ENCODE measurements at regions not wholly inside any gene's neighbourhood (a gene's known extent, or its start where the extent isn't known, plus 50 kb on each side); places are given as distances from the start of the nearest gene placed in this dataset.

DNA sequence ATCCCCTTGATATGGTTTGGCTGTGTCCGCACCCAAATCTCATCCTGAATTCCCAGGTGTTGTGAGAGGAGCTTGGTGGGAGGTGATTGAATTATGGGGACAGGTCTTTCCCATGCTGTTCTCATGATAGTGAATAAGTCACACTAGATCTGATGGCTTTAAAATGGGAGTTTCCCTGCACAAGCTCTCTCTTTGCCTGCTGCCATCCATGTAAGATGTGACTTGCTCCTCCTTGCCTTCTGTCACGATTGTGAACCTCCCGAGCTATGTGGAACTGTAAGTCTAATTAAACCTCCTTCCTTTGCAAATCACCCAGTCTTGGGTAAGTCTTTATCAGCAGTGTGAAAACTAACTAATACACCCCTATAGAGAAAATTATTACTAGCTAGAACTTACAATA, 959.5 kb upstream of the ADGRL2 start:
- Histone ChIP-seq H3K9me3 (ENCODE audit: low read length) (no peaks in the 10 kb centered on the region), H3K27ac (ENCODE audit: low read depth, low read length, poor library complexity, severe bottlenecking) (no peak overlapping the region), H3K4me3 (ENCODE audit: low read depth, low read length, poor library complexity, severe bottlenecking) (no peak overlapping the region), H3K4me2 (ENCODE audit: low read length) (no peak overlapping the region), H3K4me1 (ENCODE audit: insufficient read depth, low read length, poor library complexity, severe bottlenecking) (no peaks in the 10 kb centered on the region), H3K79me2 (ENCODE audit: insufficient read depth, low read depth, low read length) (no peaks in the 10 kb centered on the region), H3K36me3 (ENCODE audit: insufficient read depth, low read length) (no peaks in the 10 kb centered on the region), H4K20me1 (ENCODE audit: insufficient read depth, low read length) (no peaks in the 10 kb centered on the region), H3K9me2 (ENCODE audit: insufficient read depth, low read length) (no peaks in the 10 kb centered on the region), H2AFZ (ENCODE audit: low read length) (no peak overlapping the region)
- intact Hi-C loops (cut with micrococcal nuclease; ENCODE audit: unreplicated experiment): no loop called here
- TF ChIP-seq, protein P1, sequence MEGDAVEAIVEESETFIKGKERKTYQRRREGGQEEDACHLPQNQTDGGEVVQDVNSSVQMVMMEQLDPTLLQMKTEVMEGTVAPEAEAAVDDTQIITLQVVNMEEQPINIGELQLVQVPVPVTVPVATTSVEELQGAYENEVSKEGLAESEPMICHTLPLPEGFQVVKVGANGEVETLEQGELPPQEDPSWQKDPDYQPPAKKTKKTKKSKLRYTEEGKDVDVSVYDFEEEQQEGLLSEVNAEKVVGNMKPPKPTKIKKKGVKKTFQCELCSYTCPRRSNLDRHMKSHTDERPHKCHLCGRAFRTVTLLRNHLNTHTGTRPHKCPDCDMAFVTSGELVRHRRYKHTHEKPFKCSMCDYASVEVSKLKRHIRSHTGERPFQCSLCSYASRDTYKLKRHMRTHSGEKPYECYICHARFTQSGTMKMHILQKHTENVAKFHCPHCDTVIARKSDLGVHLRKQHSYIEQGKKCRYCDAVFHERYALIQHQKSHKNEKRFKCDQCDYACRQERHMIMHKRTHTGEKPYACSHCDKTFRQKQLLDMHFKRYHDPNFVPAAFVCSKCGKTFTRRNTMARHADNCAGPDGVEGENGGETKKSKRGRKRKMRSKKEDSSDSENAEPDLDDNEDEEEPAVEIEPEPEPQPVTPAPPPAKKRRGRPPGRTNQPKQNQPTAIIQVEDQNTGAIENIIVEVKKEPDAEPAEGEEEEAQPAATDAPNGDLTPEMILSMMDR (conservative IDR thresholded peaks at IDR 0.05; ENCODE audit: low read length): no peak
- no TSS peak for BruUV-seq (replicated peaks)
- CTCF ChIA-PET (ENCODE audit: unreplicated experiment): no interaction called here
- POLR2A ChIA-PET: interaction anchor here (1.0 kb wide), 1 partner anchor 128 kb away, joined by 3 read pairs; no protein-coding TSS in a partner anchor
- DNase-seq (ENCODE audit: low spot score): no peak

DNA sequence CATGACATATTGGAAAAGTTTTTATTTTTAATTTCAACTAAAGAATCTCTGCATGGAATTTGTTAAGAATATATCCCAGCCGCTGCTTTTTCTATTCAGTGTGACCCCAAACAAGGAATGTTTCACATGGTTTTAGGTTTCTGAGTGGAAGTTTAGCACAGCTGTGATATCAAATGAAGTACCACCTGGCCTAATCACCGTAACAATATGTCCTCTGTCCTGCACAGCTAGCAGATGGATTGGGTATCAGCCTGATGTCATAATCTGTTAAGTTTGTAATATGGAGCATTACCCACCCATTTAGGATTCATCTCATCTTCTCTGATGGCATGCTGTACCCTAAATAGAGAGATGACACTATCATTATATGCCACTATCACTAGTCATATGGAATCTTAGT, 963.7 kb upstream of the ADGRL2 start:
- no peak overlapping the region for H3K4me2 ChIP-seq (ENCODE audit: low read length)
- H3K36me3 ChIP-seq (ENCODE audit: insufficient read depth, low read length): no peaks in the 10 kb centered on the region
- H4K20me1 ChIP-seq (ENCODE audit: insufficient read depth, low read length): no peaks in the 10 kb centered on the region
- no peaks in the 10 kb centered on the region for H3K4me1 ChIP-seq (ENCODE audit: insufficient read depth, low read length, poor library complexity, severe bottlenecking)
- H3K27ac ChIP-seq (ENCODE audit: low read depth, low read length, poor library complexity, severe bottlenecking): no peak overlapping the region
- no peaks in the 10 kb centered on the region for H3K9me2 ChIP-seq (ENCODE audit: insufficient read depth, low read length)
- BruUV-seq (replicated peaks): no TSS peak
- POLR2A ChIA-PET: no interaction called here
- intact Hi-C loops (cut with micrococcal nuclease; ENCODE audit: unreplicated experiment): no loop called here
- no peak for TF ChIP-seq EZH2phosphoT487 (IDR thresholded peaks at IDR 0.05; ENCODE audit: borderline replicate concordance, low read depth, low read length)
- TF ChIP-seq, protein P1 (conservative IDR thresholded peaks at IDR 0.05; ENCODE audit: low read length): no peak
- CTCF ChIA-PET (ENCODE audit: unreplicated experiment): no interaction called here
- no peak for DNase-seq (ENCODE audit: low spot score)
- no peak overlapping the region for H2AFZ ChIP-seq (ENCODE audit: low read length)
- no peaks in the 10 kb centered on the region for H3K9me3 ChIP-seq (ENCODE audit: low read length)
- no peaks in the 10 kb centered on the region for H3K79me2 ChIP-seq (ENCODE audit: insufficient read depth, low read depth, low read length)
- no peak overlapping the region for H3K4me3 ChIP-seq (ENCODE audit: low read depth, low read length, poor library complexity, severe bottlenecking)

DNA sequence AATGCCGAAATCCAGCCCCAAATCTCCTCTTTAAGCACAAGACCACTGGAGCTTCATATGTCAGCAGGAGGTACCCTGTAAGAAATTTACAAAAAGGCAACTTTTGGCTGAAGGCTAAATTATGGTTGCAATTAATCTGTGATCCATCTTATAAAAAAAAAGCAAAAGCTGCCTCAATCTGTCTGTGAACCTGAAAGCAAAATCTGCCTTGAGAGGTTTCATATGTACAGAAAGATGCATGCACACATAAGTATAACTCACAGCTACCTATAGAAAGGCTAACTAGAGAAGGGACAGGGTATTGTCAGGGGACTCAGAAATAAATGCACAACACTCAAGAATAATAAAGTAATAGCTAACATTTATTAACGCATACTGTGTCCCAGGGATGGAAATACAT, 964.2 kb upstream of the ADGRL2 start:
- H4K20me1 ChIP-seq (ENCODE audit: insufficient read depth, low read length): no peaks in the 10 kb centered on the region
- DNase-seq (ENCODE audit: low spot score): no peak
- no peaks in the 10 kb centered on the region for H3K9me2 ChIP-seq (ENCODE audit: insufficient read depth, low read length)
- H3K79me2 ChIP-seq (ENCODE audit: insufficient read depth, low read depth, low read length): no peaks in the 10 kb centered on the region
- no peaks in the 10 kb centered on the region for H3K4me1 ChIP-seq (ENCODE audit: insufficient read depth, low read length, poor library complexity, severe bottlenecking)
- ChIA-PET CTCF (ENCODE audit: unreplicated experiment) (no interaction called here), POLR2A (no interaction called here)
- no peak for TF ChIP-seq EZH2phosphoT487 (IDR thresholded peaks at IDR 0.05; ENCODE audit: borderline replicate concordance, low read depth, low read length)
- TF ChIP-seq, protein P1 (conservative IDR thresholded peaks at IDR 0.05; ENCODE audit: low read length): no peak
- H3K4me3 ChIP-seq (ENCODE audit: low read depth, low read length, poor library complexity, severe bottlenecking): no peak overlapping the region
- H3K27ac ChIP-seq (ENCODE audit: low read depth, low read length, poor library complexity, severe bottlenecking): no peak overlapping the region
- H3K4me2 ChIP-seq (ENCODE audit: low read length): no peak overlapping the region
- no peaks in the 10 kb centered on the region for H3K9me3 ChIP-seq (ENCODE audit: low read length)
- no TSS peak for BruUV-seq (replicated peaks)
- H3K36me3 ChIP-seq (ENCODE audit: insufficient read depth, low read length): no peaks in the 10 kb centered on the region
- H2AFZ ChIP-seq (ENCODE audit: low read length): no peak overlapping the region
- intact Hi-C loops (cut with micrococcal nuclease; ENCODE audit: unreplicated experiment): no loop called here
